ENCODE measurements at regions not wholly inside any gene's neighbourhood (a gene's known extent, or its start where the extent isn't known, plus 50 kb on each side); places are given as distances from the start of the nearest gene placed in this dataset.

- CTCF ChIA-PET (ENCODE audit: low intra/inter-chr PET ratio), result no interaction called here
- intact Hi-C loops (cut with micrococcal nuclease), result no loop called here
- in situ Hi-C loops (cut with MboI), result no loop called here
- no peaks in the 10 kb centered on the region for H3K9me3 ChIP-seq (replicated peaks; ENCODE audit: control insufficient read depth, insufficient read depth, low read depth, low read length)
- H3K27ac ChIP-seq (ENCODE audit: extremely low read depth, low read depth, low read length), result no peak overlapping the region
- no peaks in the 10 kb centered on the region for H3K27me3 ChIP-seq (ENCODE audit: control insufficient read depth in 2 of 2, insufficient read depth in 2 of 2, low read length in 2 of 2)
- H3K36me3 ChIP-seq (ENCODE audit: control insufficient read depth, insufficient read depth, low read length), result no peaks in the 10 kb centered on the region
- H4K20me1 ChIP-seq (replicated peaks; ENCODE audit: control insufficient read depth, insufficient read depth, low read length), result no peaks in the 10 kb centered on the region
- no peaks in the 10 kb centered on the region for H3K4me1 ChIP-seq (replicated peaks in 1 of 2; ENCODE audit: control insufficient read depth in 2 of 2, insufficient read depth in 2 of 2, low read length in 2 of 2)
- no peaks in the 10 kb centered on the region for H3K79me2 ChIP-seq (ENCODE audit: control insufficient read depth, insufficient read depth, low read length)
- H3K9ac ChIP-seq (ENCODE audit: insufficient read depth in 1 of 2, low read depth in 2 of 2, low read length in 2 of 2), result no peak overlapping the region
- DNase-seq (ENCODE audit: extremely low read depth in 1 of 4, low spot score in 3 of 4), result no peak
- FAIRE-seq, result no peak
- 0% methylated on average over 2 of the region's 3 CpGs for WGBS (ENCODE audit: insufficient coverage, low coverage, missing lambda C conversion rate)
- H3K4me3 ChIP-seq, result no peak overlapping the region
- no peak for TF ChIP-seq MEIS2 (IDR thresholded peaks at IDR 0.05; ENCODE audit: partially characterized antibody)
- TF ChIP-seq GABPB2 (CRISPR knock-in tag; conservative IDR thresholded peaks at IDR 0.05), result no peak
- no peak for TF ChIP-seq PREB (CRISPR knock-in tag; IDR thresholded peaks at IDR 0.05)
- ATAC-seq, result no peak
- H3K9me1 ChIP-seq (ENCODE audit: control insufficient read depth, insufficient read depth, low read length), result no peaks in the 10 kb centered on the region
- POLR2A ChIA-PET, result no interaction called here
- no TSS peak for BruUV-seq (replicated peaks)
- no peak overlapping the region for H3K4me2 ChIP-seq (ENCODE audit: insufficient read depth, low read length)
- H2AFZ ChIP-seq (ENCODE audit: low read depth, low read length), result no peak overlapping the region
Measured at GRCh38 chr13:40243982-40244381, 422.5 kb downstream of the FOXO1 start.

GRCh38 chr13:40245567-40245966 is 420.9 kb downstream of the FOXO1 start:
- Histone ChIP-seq H3K4me1 (replicated peaks in 1 of 2; ENCODE audit: control insufficient read depth in 2 of 2, insufficient read depth in 2 of 2, low read length in 2 of 2) (no peaks in the 10 kb centered on the region), H2AFZ (ENCODE audit: low read depth, low read length) (no peak overlapping the region), H3K27me3 (ENCODE audit: control insufficient read depth in 2 of 2, insufficient read depth in 2 of 2, low read length in 2 of 2) (no peaks in the 10 kb centered on the region), H3K36me3 (ENCODE audit: control insufficient read depth, insufficient read depth, low read length) (no peaks in the 10 kb centered on the region), H3K27ac (ENCODE audit: extremely low read depth, low read depth, low read length) (no peak overlapping the region), H3K79me2 (ENCODE audit: control insufficient read depth, insufficient read depth, low read length) (no peaks in the 10 kb centered on the region), H3K4me2 (ENCODE audit: insufficient read depth, low read length) (no peak overlapping the region), H3K9me3 (replicated peaks; ENCODE audit: control insufficient read depth, insufficient read depth, low read depth, low read length) (no peaks in the 10 kb centered on the region), H3K4me3 (no peak overlapping the region), H3K9ac (ENCODE audit: insufficient read depth in 1 of 2, low read depth in 2 of 2, low read length in 2 of 2) (no peak overlapping the region), H4K20me1 (replicated peaks; ENCODE audit: control insufficient read depth, insufficient read depth, low read length) (no peaks in the 10 kb centered on the region), H3K9me1 (ENCODE audit: control insufficient read depth, insufficient read depth, low read length) (no peaks in the 10 kb centered on the region)
- WGBS (ENCODE audit: insufficient coverage, low coverage, missing lambda C conversion rate), result 0% methylated on average over 2 of the region's 3 CpGs
- TF ChIP-seq PTRF (tag; IDR thresholded peaks at IDR 0.05) (no peak), ZBTB33 (CRISPR knock-in tag; IDR thresholded peaks at IDR 0.05) (no peak)
- ATAC-seq (no peak), DNase-seq (ENCODE audit: extremely low read depth in 1 of 4, low spot score in 3 of 4) (no peak), FAIRE-seq (no peak)
- BruUV-seq (replicated peaks), result no TSS peak
- intact Hi-C loops (cut with micrococcal nuclease), result no loop called here
- CTCF ChIA-PET (ENCODE audit: low intra/inter-chr PET ratio), result no interaction called here
- POLR2A ChIA-PET, result no interaction called here
- in situ Hi-C loops (cut with MboI), result no loop called here
